ENCODE measurements at regions not wholly inside any gene's neighbourhood (a gene's known extent, or its start where the extent isn't known, plus 50 kb on each side); places are given as distances from the start of the nearest gene placed in this dataset.
"Not testable (repeated sequence)": the region's sequence is repeated elsewhere in the genome, so short reads cannot be mapped to it uniquely, and the experiment has no call there.

- DNase-seq (ENCODE audit: low read depth in 2 of 2): peak; percentile 2 to 7
These were observed 100.4 kb upstream of the PMCH start for GRCh38 chr12:102298022-102298421.

DNA sequence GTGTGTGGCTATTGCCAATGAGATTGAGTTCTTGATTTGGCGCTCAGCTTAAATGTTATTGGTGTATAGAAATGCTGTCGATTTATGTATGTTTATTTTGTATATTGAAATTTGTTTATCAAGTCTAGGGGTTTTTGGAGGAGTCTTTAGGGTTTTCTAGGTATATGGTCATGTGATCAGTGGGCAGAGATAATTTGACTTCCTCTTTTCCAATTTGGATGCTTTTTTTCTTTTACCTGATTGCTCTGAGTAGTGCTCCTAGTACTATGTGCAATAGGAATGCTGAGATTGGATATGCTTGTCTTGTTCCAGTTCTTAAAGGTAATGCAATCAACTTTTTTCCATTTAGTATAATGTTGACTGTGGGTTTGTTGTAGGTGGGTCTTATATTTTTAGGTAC is 99.8 kb upstream of the PMCH start:
- no peak for DNase-seq (ENCODE audit: low read depth in 2 of 2)

GRCh38 chr12:102294568-102294967 is 96.9 kb upstream of the PMCH start:
- no peak for DNase-seq (ENCODE audit: low read depth in 2 of 2)

GRCh38 chr12:102291498-102292440 is 94.1 kb upstream of the PMCH start:
- not testable (repeated sequence) for DNase-seq (ENCODE audit: low read depth in 2 of 2)

DNA sequence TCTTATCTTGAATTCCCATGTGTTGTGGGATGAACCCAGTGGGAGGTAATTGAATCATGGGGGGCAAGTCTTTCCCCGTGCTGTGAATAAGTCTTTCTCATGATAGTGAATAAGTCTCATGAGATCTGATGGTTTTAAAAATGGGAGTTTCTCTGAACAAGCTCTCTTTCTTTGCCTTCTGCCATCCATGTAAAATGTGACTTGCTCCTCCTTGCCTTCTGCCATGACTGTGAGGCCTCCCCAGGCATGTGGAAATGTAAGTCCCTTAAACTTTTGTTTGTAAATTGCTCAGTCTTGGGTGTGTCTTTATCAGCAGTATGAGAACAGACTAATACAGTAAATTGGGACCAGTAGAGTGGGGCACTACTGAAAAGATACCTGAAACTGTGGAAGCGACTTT is 92.1 kb upstream of the PMCH start:
- DNase-seq (ENCODE audit: low read depth in 2 of 2): not testable (repeated sequence)

DNA sequence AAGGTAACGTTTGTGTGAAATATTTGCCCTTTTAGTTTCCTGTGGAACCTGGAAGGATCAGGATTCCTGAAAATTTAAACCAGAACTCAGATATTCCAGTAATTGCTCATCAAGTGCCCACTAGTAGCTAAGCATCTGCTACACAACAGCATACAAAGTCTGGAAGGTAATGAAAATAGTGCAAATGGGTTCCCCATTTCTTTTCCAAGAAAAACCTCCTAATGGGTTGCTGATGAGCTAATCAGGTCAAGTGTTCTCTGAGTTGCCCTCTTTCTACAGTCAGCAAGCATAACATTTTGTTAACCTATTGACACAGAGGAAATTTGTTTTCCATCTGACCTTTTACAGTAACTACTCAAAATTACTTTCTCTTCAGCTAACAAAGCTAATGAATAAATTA is 83.6 kb upstream of the PMCH start:
- DNase-seq (ENCODE audit: low read depth in 2 of 2): no peak

GRCh38 chr12:102255687-102256086 is 58.1 kb upstream of the PMCH start:
- DNase-seq (ENCODE audit: low read depth in 2 of 2): not testable (repeated sequence)

GRCh38 chr12:102251005-102251404 is 53.4 kb upstream of the PMCH start:
- not testable (repeated sequence) for DNase-seq (ENCODE audit: low read depth in 2 of 2)

- no peak for DNase-seq (ENCODE audit: low read depth in 2 of 2)
These were observed 51.6 kb upstream of the PMCH start for GRCh38 chr12:102249079-102249841.

Measured in fibroblast of skin of left quadriceps (primary cell).